ENCODE measurements at regions not wholly inside any gene's neighbourhood (a gene's known extent, or its start where the extent isn't known, plus 50 kb on each side); places are given as distances from the start of the nearest gene placed in this dataset.
A peak's percentile ranks its signal among the peaks of the same experiment; 100 is the strongest.

GRCh38 chr9:108012405-108012804, 522.8 kb upstream of the KLF4 start:
- TF ChIP-seq, protein P1, sequence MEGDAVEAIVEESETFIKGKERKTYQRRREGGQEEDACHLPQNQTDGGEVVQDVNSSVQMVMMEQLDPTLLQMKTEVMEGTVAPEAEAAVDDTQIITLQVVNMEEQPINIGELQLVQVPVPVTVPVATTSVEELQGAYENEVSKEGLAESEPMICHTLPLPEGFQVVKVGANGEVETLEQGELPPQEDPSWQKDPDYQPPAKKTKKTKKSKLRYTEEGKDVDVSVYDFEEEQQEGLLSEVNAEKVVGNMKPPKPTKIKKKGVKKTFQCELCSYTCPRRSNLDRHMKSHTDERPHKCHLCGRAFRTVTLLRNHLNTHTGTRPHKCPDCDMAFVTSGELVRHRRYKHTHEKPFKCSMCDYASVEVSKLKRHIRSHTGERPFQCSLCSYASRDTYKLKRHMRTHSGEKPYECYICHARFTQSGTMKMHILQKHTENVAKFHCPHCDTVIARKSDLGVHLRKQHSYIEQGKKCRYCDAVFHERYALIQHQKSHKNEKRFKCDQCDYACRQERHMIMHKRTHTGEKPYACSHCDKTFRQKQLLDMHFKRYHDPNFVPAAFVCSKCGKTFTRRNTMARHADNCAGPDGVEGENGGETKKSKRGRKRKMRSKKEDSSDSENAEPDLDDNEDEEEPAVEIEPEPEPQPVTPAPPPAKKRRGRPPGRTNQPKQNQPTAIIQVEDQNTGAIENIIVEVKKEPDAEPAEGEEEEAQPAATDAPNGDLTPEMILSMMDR (IDR thresholded peaks at IDR 0.05) = no peak
- no peaks in the 10 kb centered on the region for H3K27me3 ChIP-seq
- H3K27ac ChIP-seq = no peak overlapping the region
- no peak overlapping the region for H3K4me3 ChIP-seq
- intact Hi-C loops (cut with DNase I) = no loop called here
- ATAC-seq (no peak), DNase-seq (no peak)
- H3K9me3 ChIP-seq = no peaks in the 10 kb centered on the region
- no peaks in the 10 kb centered on the region for H3K36me3 ChIP-seq
- whole genome bisulfite sequencing, 2 donors = 87 to 93% methylated on average over 4 of the region's 4 CpGs
- no peaks in the 10 kb centered on the region for H3K4me1 ChIP-seq

- intact Hi-C loops (cut with DNase I) = no loop called here
- ATAC-seq (no peak), DNase-seq (no peak)
- H3K4me1 ChIP-seq = peaks cover 0 to 8% (median 0%) of the 10 kb centered on the region in 9 donors
- no peak overlapping the region for H3K27ac ChIP-seq
- H3K27me3 ChIP-seq = peaks cover 0 to 22% (median 0%) of the 10 kb centered on the region in 7 donors
- TF ChIP-seq, protein P1 (IDR thresholded peaks at IDR 0.05) = no peak
- 80 to 82% methylated on average over 5 of the region's 5 CpGs for WGBS, 2 donors
- H3K4me3 ChIP-seq = no peak overlapping the region
- H3K36me3 ChIP-seq = no peaks in the 10 kb centered on the region
- no peaks in the 10 kb centered on the region for H3K9me3 ChIP-seq
Observed at GRCh38 chr9:108003526-108003925, 514.0 kb upstream of the KLF4 start.

DNA sequence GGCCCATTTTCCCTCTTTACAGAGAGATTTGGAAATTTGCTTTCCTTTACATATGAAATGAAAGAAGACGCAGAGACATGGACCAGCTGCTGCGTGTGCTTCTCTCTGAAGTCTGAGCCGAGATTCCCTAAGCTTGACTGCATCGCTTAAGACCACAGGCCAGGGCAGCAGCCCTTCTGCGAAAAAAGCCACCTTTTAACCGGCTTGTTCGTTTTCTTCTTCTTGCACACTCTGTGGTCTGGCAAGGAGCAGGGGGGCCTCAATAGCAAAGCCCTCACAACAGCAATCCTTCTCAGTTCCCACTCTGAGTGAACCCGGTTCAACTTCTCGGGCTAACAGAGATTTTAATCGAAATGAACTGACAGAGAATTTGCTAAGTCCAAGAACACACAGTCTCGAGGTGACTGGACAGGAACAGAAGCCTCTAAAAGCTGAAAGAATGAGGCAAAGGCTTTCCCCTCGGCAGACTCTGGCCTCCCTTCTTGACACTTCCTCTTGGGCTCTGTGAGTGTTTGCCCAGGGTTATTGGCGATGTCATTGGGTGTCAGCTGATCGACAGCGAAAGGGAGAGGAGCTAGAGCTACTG, 512.9 kb upstream of the KLF4 start:
- Histone ChIP-seq H3K4me3 (no peak overlapping the region), H3K27ac (peak overlapping the region in 2 of 10 donors; percentile 13 to 64), H3K36me3 (no peaks in the 10 kb centered on the region), H3K9me3 (no peaks in the 10 kb centered on the region), H3K27me3 (peaks cover 0 to 24% (median 0%) of the 10 kb centered on the region in 7 donors), H3K4me1 (peaks cover 0 to 8% (median 0%) of the 10 kb centered on the region in 9 donors)
- peak in 4 of 8 donors; percentile 23 to 72 (median 54) for ATAC-seq
- intact Hi-C loops (cut with DNase I) = no loop called here
- TF ChIP-seq, protein P1 (IDR thresholded peaks at IDR 0.05) = no peak
- WGBS, 2 donors = 56 to 61% methylated on average over 15 of the region's 15 CpGs
- DNase-seq = no peak

DNA sequence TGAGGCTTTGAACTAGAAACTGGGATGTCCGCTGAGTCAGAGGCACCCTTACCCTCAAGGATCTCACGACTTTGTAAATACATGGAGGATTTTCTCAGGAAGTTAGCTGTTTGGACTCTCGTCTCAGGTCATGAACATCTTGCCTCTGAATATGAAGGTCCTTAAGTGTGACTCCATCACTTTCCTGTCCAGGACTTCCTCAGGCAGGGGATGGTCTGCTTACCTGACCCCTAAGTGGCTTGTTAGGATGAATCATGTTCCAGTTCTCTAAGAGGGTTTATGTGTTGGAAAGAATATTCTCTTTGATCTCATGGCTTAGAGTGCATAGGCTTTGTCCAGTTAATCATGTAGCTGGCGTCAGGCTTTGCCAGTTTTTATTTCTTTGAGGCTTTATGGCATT, 511.7 kb upstream of the KLF4 start:
- no peak overlapping the region for H3K27ac ChIP-seq
- ATAC-seq (no peak), DNase-seq (no peak)
- no peaks in the 10 kb centered on the region for H3K36me3 ChIP-seq
- whole genome bisulfite sequencing, 2 donors = 83 to 84% methylated on average over 4 of the region's 4 CpGs
- peaks cover 0 to 8% (median 0%) of the 10 kb centered on the region in 9 donors for H3K4me1 ChIP-seq
- peaks cover 0 to 24% (median 0%) of the 10 kb centered on the region in 7 donors for H3K27me3 ChIP-seq
- no peaks in the 10 kb centered on the region for H3K9me3 ChIP-seq
- intact Hi-C loops (cut with DNase I) = no loop called here
- H3K4me3 ChIP-seq = no peak overlapping the region
- TF ChIP-seq, protein P1 (IDR thresholded peaks at IDR 0.05) = no peak

All from heart right ventricle (tissue), 16 donors.